GM12891 (cell line): ENCODE measurements at regions not wholly inside any gene's neighbourhood (a gene's known extent, or its start where the extent isn't known, plus 50 kb on each side); places are given as distances from the start of the nearest gene placed in this dataset.

ENCODE experiments used
- POLR2A ChIP-seq: IDR thresholded peaks from 2 replicates; pipeline ENCODE4 v1.6.1; 2011; ENCODE audit warnings: low read depth, low read length, control low read depth
- POLR2AphosphoS5 ChIP-seq: IDR thresholded peaks from 2 replicates; pipeline ENCODE4 v1.6.1; 2011; ENCODE audit warnings: low read depth, low read length, control low read depth
- POU2F2 ChIP-seq: IDR thresholded peaks from 2 replicates; pipeline ENCODE4 v1.6.1; 2011; ENCODE audit warnings: low read depth, mild to moderate bottlenecking, control low read depth, low read length, moderate library complexity
- TAF1 ChIP-seq: IDR thresholded peaks from 2 replicates; pipeline ENCODE4 v1.6.1; 2011; ENCODE audit warnings: low read depth, low read length, control low read depth

DNA sequence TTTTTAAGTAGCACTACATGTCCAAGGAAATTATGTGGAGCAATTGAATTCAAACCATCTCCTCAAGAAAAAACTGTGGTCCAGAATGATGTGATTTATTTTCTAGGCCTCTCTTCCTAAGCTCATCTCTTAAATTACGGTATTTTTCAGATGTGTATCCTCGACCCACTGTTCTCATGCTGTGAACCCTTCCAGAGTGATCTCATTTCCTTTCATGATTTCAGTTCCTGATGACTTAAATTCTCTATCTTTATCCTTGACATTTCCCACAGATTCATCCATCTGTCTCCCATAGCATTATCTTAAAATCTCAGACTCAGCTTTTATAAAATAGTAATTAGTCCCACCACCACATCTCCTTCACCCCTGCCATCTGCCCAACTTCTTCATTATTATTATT, 117.6 kb upstream of the SPRY2 start:
- no peak for TF ChIP-seq POLR2AphosphoS5
- no peak for TF ChIP-seq POLR2A
- no peak for TF ChIP-seq POU2F2
- TF ChIP-seq TAF1 = no peak
